H1 (cell line): ENCODE measurements at regions not wholly inside any gene's neighbourhood (a gene's known extent, or its start where the extent isn't known, plus 50 kb on each side); places are given as distances from the start of the nearest gene placed in this dataset.

Experiments used
- BACH1 ChIP-seq: IDR thresholded peaks from 2 replicates; pipeline ENCODE4 v1.6.1; 2012; ENCODE audit warnings: low read length, improper control_type of control experiment
- RBBP5 ChIP-seq: IDR thresholded peaks from 2 replicates; pipeline ENCODE4 v1.7.1; 2012; ENCODE audit warnings: low read depth, mild to moderate bottlenecking, inconsistent platforms, low read length, moderate library complexity, borderline replicate concordance

DNA sequence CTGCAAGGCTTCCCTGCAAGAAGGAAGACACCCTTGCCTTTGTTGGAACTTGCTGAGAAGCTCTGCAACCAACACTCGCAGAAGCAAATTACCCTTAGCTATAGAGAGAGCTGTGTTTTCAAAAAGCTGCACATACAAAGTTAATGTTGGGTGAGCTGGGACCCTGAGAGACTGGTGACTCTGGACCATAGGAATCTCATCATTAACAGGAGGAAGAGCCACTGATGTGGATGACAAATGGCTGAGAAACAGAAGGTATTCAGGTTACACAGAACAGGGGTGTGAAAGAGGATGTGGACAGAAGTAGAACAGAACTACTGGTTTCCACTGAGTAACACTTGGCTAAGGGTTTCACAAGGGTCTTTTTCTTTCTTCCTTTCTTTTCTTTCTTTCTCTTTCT is 493.5 kb downstream of the IRX1 start (continued):
- TF ChIP-seq BACH1, result no peak
- no peak for TF ChIP-seq RBBP5
